ENCODE measurements at regions not wholly inside any gene's neighbourhood (a gene's known extent, or its start where the extent isn't known, plus 50 kb on each side); places are given as distances from the start of the nearest gene placed in this dataset.

- no peak for TF ChIP-seq CTCF (IDR thresholded peaks at IDR 0.05 in 2 of 3, conservative IDR thresholded peaks at IDR 0.05 in 1 of 3; ENCODE audit: borderline replicate concordance in 1 of 3, insufficient read depth in 1 of 3, low read depth in 2 of 3, low read length in 2 of 3)
- TF ChIP-seq, protein P1, sequence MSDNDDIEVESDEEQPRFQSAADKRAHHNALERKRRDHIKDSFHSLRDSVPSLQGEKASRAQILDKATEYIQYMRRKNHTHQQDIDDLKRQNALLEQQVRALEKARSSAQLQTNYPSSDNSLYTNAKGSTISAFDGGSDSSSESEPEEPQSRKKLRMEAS (IDR thresholded peaks at IDR 0.05) = no peak
- no peak for TF ChIP-seq EZH2 (IDR thresholded peaks at IDR 0.05)
- no peak for TF ChIP-seq SRF (IDR thresholded peaks at IDR 0.05; ENCODE audit: low read depth)
- no peak for TF ChIP-seq EGR1 (IDR thresholded peaks at IDR 0.05; ENCODE audit: low read depth)
- TF ChIP-seq TCF7L2 (IDR thresholded peaks at IDR 0.05; ENCODE audit: borderline replicate concordance, extremely low read depth, insufficient read depth, insufficient read length) = no peak
- TF ChIP-seq REST (IDR thresholded peaks at IDR 0.05; ENCODE audit: low read depth) = no peak
- TF ChIP-seq POLR2A (IDR thresholded peaks at IDR 0.05; ENCODE audit: borderline replicate concordance, extremely low read depth, insufficient read depth, insufficient read length) = no peak
- no peak for TF ChIP-seq EZH2phosphoT487 (IDR thresholded peaks at IDR 0.05; ENCODE audit: borderline replicate concordance)
- no peak for TF ChIP-seq ZBTB33 (IDR thresholded peaks at IDR 0.05; ENCODE audit: extremely low read depth, insufficient replicate concordance, low read length)
- no peak for TF ChIP-seq RAD21 (IDR thresholded peaks at IDR 0.05; ENCODE audit: low read depth)
- TF ChIP-seq SIN3A (IDR thresholded peaks at IDR 0.05; ENCODE audit: low read depth) = no peak
Observed at GRCh38 chr6:37097335-37097734, 72.6 kb upstream of the PIM1 start.
